ENCODE measurements at regions not wholly inside any gene's neighbourhood (a gene's known extent, or its start where the extent isn't known, plus 50 kb on each side); places are given as distances from the start of the nearest gene placed in this dataset.

DNA sequence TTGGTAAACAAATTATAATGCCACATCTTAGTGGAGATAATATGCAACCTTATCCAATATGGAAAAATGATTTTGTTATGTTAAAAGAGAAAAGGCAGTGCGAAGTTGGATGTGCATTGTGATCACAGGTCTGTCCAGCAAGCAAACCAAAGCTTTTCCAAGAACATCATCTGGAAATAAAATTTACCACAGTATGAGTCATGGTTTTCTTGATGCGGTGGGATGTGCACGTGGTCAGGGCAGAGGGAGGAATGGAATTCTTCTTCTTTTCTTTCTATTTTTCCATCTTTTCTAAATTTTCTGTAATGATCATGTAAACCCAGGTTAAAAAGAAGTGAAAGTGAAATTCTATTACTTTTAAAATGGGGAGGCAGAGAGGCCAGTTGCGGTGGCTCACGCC lies 169.8 kb downstream of the C11orf91 start:
- TF ChIP-seq, protein P1, sequence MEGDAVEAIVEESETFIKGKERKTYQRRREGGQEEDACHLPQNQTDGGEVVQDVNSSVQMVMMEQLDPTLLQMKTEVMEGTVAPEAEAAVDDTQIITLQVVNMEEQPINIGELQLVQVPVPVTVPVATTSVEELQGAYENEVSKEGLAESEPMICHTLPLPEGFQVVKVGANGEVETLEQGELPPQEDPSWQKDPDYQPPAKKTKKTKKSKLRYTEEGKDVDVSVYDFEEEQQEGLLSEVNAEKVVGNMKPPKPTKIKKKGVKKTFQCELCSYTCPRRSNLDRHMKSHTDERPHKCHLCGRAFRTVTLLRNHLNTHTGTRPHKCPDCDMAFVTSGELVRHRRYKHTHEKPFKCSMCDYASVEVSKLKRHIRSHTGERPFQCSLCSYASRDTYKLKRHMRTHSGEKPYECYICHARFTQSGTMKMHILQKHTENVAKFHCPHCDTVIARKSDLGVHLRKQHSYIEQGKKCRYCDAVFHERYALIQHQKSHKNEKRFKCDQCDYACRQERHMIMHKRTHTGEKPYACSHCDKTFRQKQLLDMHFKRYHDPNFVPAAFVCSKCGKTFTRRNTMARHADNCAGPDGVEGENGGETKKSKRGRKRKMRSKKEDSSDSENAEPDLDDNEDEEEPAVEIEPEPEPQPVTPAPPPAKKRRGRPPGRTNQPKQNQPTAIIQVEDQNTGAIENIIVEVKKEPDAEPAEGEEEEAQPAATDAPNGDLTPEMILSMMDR (IDR thresholded peaks at IDR 0.05): no peak
- no peak for TF ChIP-seq POLR2A (IDR thresholded peaks at IDR 0.05)
